COLO829 (cell line): ENCODE measurements at regions not wholly inside any gene's neighbourhood (a gene's known extent, or its start where the extent isn't known, plus 50 kb on each side); places are given as distances from the start of the nearest gene placed in this dataset.
A peak's percentile ranks its signal among the peaks of the same experiment; 100 is the strongest.
"Not testable (repeated sequence)": the region's sequence is repeated elsewhere in the genome, so short reads cannot be mapped to it uniquely, and the experiment has no call there.

Source experiments
- DNase-seq: peaks from one replicate; pipeline ENCODE4 v3.0.0; 2012; ENCODE audit warnings: low spot score

DNA sequence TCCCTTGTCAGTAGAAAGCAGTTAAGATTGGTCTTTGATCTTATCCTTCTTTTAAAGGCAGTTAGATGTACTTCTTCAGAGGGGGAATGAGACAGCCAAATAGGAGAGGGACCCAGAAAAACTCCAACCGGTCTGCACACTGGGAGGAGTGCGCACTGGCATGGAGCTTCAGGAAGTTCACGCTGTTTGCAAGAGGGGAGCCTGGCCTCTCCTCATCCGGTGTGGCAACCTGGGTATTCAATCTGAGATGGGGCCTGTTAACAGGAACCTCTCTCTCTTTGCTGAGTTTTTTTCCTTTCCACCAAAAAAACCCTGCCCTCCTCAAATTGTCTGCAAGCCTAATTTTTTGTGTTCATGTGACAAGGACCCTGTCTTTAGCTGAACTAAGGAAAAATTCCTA lies 162.5 kb upstream of the OLIG3 start:
- DNase-seq, result no peak

DNA sequence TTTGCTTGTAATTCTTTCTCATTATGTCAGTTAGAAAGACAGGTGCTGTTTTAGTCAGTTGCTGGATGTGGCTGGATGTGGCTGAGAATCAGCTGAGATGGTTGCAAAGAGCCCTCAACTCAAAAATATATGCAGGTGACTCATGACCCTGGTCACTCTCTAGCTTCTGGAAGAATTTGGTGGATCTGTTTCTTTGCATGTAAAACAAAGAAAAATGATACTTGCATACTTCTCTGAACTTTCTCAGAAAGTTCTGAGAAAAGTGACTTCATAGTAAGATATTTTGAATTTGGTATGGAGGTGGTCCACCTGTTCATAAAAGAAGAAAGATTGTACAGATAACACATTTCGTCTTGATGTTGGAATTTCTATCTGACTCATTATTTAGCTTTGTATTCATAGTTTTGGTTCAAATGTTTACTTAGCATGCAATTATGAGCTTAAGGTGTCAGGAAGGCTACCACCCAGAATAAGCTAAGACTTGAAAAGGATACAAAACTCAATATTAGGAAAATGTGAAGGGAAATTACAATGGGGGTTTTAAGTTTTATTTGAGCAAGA lies 163.2 kb upstream of the OLIG3 start:
- no peak for DNase-seq

DNA sequence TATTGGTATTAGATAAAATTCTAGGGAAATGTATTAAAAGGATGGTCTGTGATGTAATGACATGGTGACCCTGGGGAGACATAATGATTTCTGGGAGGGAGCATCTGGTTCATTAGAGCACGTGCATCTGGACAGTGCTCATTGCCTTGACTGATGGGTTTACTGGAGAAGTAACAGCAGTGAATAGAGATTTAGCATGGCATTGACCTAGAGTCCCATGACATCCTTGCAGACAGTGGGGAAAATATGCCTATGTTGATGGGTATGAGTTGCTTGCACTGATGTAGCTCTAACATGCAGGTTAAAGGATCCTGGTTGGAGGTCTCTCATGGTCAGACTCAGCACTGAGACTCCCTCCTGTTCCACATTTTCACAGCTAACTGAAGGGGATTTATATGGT lies 164.1 kb upstream of the OLIG3 start:
- no peak for DNase-seq

DNA sequence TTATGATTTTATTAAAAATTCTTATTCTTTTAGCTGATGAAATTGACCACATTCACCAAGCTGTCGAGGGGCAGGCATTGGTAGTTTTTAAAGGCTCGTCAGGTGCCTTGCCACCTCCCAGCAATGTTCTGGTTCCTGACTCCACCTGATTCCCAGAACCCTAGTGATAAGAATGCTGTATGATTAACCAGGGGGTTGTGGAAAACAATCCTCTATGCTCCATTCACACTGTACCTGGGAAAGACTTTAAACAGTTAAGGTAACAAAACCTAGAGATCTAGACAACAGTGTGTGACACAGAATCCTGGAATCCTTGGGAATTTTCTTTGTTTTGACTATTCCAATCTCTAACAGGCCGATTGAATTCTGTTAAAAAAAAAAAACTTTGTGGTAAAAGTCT lies 165.7 kb upstream of the OLIG3 start:
- DNase-seq, result no peak

DNA sequence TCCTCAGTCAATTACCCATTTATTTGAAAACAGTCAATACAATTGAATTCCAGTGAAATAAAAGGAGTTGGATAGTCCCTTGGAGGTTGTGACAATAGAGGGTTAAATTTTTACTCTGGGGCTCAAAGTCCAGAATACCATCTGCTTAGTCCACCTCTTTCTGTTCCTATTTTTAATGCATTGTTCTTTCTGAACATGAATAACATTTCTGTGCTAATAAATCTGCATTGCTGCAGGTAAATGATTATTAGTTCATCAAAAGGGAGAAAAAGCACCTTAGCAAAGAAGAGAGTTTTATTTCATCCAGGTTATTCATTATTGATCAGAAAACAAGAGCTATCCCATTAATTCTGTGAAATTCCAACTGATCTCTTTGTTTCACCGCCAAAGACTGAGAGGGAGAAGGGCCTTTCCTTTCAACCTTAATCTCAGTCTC lies 166.1 kb upstream of the OLIG3 start:
- DNase-seq, result no peak

DNA sequence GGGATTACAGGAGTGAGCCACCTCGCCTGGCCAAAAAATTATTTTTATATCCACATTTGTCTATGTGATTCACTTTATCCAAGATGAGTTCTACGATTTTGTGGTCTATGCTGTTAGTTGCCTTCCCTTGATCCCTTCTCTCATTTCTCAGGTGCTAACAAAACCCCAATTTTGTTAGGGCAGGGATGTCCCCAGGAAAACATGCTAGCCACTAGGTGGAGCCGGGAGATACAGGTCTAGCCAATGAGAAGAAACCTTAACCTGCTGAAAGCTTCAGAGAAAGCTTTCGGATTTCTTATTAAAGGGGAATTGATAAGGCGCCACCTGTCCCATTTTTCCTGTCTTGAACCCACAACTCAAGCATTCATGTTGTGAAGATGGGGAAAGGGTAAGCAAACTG lies 167.4 kb upstream of the OLIG3 start:
- DNase-seq, result no peak

DNA sequence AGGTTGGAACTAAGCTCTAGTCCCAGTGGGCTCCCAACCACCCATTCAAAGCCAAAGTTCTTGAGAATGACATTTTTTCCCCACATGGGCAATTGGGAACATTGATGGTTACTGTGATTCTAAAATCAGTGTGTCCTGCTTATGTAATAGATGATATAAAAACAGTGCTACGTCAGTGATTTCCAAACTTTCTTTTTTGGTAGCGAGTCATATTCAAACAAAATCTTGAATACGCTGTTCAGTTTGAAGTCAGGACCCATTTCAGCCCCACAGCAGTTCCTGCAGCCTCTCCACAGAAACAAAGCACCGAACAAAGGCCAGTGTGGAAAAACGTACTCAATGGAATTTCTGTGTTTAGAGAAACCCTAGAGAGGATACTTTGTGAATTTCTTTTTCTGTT lies 170.0 kb upstream of the OLIG3 start:
- DNase-seq, result no peak

DNA sequence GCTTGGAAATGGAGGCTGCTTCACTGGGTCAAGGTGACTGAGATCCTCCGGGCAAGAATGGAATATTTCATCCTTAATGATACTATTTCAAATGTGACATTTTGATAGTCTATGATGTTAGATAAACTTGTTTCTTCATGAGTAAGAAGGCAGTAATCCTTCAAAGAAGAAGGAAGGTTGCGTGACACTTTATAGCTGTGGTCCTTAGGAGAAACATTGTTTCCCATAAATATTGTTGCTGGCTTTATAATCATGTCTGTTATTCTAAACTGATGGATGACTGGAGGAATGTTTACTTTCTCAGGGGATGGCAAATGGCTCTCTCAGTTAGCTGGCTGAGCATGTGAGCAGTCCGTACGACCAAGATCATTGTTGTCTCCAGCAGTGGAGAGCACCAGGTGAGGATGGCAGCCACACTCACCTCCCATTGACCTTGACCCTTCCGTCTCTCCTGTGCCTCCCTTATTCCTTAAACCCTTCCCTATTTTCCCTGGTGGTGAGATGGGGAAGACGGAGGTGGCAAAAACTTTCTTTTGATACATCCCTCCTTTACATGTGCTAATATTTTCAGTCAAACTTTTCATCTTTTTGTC lies 171.2 kb upstream of the OLIG3 start:
- DNase-seq, result no peak

DNA sequence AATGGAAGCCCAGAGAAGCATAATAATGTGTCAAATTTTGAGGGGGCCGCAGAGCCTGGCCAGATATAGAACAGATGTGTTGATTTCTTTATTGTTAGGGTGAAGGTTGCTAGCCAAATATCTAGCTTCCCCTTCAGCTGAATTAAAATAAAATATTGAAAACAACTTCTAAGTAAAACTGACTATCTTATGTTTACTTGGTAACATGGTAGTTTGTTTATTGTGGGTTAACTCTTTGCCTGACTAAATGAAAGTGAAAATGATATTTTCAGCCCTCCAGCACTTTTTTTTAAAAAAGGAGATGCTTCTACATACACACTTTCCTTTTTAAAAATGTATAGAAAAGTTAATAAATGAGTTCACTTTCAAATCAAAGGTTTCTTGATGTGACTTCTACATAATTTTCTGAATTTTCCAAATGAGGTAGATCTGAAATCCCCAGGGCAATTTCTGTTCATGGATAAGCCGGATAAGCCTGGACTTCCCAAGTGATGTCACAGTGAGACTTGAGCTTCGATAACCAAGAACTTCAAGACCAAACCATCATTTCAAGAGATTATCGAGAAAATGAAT lies 172.1 kb upstream of the OLIG3 start:
- DNase-seq, result no peak

DNA sequence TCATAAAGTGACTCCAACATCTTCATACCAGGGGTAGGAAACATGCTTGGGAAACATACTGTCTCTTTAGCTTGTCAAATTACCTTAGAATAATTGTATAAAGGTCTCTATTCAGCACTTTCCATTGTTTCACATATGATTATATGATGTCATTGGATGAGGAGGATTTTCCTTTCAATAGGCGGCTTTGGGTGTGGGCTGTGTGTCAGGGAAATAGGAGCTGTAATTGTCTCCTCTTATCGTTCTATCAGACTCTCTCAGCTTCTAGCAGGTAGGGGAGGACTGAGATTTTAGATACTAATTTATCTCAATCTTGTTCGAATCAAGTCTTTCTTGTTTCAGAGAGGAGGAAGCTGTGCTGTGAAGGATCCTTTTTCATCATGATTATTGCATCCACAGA lies 179.4 kb upstream of the OLIG3 start:
- no peak for DNase-seq

DNA sequence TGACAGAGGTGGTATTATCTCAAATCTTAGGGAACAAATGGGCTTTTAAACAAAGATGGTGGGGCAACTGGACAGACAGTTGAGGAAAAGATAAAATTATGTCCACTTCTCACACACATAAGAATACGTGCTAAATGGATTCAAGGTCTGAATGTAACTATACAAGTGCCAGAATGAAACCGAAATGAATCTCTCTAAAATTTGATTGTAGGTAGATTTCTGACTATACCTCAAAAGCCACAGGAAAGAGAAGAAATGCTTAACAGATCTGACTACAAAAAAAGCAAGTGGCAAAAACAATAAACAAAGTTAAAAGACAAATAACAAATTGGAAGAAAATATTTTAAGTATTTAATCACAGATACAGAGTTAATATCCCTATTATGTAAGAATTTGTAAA lies 182.7 kb upstream of the OLIG3 start:
- DNase-seq, result no peak

DNA sequence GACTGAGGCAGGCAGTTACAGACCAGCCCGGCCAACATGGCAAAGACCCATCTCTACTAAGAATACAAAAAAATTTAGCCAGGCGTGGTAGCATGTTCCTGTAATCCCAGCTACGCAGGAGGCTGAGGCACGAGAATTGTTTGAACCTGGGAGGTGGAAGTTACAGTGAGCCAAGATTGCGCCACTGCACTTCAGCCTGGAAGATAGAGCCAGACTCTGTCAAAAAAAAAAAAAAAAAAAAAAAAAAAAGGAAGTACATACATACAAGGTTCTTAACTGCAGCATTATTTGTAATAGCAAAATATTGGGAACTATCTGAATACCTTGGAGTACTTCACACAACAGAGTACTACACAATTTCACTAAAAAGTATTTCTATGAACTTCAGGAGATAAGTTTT lies 183.5 kb upstream of the OLIG3 start:
- DNase-seq, result no peak

DNA sequence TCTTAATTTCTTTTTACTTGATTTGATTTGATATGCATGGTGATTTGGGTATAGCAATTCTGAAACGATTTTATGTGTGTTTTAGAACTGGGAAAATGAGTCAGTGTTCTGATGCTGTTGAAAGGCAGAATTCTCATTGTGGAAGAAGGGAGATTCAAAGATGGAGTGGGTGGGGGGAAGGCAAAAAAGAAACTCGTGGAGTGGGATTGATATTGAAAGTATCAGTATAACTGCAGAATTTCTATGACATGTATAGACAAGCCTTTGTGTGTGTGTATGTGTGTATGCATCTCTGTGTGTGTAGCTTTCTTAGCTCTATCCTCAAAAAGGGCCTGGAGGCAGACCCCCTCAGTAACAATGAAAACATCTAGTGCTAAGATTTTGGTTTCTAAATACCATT lies 184.3 kb upstream of the OLIG3 start:
- no peak for DNase-seq

DNA sequence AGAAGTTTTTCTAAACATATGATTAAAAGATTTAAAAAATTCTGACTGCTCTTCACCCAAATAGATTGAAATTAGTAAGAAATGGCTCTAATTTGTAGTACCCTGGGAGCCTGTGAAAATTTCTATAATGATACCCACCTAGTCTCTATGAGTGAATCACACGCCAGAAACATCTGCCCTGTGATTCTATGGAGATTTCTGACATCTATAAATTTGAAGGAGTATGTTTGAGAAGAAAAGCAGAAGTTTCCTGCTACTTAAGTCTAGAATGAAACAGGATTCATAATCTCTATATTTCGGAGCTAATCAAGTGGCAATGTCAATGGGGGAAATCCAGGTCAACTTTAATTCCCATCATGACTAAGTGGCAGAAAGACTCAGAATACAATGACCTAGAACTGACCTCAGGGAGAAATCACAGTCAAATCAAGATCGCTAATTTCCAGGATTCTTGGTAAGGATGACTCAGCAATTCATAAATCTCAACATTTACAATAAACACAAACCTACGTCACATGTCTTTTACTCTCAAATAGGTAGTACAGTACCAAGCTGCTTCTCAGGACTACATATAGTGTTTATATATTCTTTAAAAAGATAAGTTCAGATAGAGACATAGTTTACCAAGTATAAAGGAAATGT lies 186.2 kb upstream of the TNFAIP3 start:
- DNase-seq, result peak; percentile 37

DNA sequence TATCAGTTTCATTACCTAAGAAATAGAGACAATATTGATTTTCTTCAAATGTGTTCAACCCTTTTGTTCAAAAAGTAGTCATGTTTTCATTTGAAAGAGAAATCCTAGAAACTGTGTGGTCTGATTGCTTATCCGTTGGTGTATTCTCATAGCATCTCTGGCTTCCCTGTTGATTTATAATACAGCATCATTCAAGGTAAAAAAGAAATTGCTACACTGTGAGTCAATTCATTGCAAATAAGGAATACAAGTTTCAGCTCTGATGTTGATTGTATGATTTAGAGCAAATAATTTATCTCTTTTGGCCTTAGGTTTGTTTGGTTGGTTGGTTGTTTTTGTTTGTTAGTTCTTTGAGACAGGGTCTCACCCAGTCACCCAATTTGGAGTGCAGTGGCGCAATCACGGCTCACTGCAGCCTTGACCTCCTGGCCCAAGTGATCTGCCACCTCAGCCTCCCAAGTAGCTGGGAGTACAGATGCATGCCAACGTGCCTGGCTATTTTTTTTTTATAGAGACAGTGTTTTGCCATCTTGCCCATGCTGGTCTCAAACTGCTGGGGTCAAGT lies 185.5 kb upstream of the TNFAIP3 start:
- DNase-seq, result no peak

DNA sequence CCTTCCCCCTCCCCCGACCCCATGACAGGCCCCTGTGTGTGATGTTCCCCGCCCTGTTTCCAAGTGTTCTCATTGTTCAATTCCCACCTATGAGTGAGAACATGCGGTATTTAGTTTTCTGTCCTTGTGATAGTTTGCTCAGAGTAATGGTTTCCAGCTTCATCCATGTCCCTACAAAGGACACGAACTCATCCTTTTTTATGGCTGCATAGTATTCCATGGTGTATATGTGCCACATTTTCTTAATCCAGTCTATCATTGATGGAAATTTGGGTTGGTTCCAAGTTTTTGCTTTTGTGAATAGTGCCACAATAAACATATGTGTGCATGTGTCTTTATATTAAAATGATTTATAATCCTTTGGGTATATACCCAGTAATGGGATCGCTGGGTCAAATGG lies 184.4 kb upstream of the TNFAIP3 start:
- not testable (repeated sequence) for DNase-seq

DNA sequence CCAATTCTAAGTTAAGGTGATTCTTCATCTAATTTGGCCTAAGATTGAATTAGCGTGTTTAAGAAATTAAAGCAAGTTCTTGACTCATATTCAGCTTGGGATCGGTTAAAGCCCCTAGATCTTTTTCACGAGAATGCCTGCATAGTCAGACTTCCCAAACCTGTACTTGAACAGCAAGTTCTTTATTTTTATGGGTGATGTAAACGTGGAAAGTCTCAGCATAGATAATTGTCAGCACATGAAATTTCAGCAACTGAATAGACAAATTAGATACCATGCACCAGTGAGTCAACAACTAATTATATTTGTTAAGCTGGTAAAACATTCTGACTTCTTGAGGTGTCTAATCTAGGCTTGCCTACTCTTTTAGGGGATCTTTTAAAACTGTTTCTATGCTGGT lies 183.1 kb upstream of the TNFAIP3 start:
- DNase-seq, result no peak

DNA sequence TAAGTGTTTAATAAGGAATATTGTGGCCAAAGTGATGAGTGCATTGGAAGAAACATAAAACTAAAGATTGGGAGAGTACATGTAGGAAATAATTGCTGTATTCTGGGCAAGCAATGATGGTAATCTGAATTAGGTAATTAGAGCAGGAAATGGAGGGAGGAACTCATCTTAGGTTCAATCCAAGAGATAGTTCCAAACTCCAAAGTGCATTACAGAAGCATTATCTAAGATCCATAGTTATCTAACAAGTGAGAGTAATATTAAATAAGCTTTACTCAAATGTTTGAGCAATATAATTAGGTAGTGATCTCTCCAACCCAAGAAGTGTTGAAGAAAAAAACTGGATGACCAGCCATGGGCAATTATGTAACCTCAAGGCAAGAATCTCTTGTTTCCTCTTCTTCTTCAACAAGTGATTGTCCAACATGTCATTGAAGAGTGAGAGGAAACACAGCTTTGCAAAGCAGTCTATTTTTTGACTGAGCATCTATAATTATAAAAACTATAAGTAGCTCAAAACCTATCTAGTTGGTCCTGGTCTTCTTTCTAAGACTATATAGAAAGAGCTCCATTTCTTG lies 181.2 kb upstream of the TNFAIP3 start:
- no peak for DNase-seq

DNA sequence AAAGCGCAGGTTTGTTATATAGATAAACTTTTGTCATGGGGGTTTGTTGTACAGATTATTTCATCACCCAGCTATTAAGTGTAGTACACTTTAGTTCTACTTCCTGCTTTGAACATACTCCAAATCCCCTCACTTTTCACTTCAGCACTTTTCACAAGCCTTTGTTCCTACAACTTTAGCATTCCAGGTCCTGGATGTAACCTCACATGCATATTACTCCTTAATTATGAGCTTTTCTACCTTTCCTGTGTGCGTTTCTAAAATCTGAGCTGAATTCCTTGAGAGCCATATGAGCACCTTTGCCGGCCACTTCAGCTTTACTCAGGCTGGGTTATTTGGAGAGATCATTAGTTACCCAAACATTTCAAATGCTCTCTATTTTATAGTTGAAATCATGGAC lies 179.2 kb upstream of the TNFAIP3 start:
- no peak for DNase-seq

DNA sequence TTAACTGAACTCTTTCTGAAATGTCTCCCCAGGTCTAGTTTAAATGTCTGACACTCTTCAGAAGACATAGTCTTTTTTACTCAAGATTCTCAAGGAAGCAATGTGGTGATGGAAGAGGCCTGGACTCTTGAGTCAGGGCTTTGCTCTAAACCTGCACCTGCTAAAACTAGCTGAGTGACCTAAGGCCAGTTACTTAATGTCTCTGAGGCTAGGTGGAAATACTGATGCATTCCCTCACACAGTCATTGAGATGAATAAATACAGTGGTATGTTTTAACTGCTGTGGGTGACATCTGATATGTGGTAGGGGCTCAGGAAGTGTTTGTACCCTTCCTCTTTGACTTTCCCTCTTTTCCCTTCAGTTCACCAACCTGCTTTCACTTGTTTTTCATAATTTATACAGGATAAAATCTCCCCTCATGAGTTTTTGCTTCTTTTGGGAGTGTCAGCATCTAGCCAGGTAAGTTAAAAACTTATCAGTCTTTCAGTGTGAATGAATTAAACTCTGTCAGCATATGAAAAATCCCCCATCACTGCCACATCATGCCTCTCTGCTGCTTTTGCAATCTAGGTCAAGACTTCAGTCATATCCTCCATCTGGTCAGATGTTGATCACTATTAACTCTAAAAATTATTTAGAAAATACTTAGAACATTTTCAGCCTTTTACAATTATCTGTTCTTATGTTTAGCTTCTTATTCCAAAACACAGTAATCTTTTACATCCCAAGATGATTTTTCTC lies 178.7 kb upstream of the TNFAIP3 start:
- no peak for DNase-seq

DNA sequence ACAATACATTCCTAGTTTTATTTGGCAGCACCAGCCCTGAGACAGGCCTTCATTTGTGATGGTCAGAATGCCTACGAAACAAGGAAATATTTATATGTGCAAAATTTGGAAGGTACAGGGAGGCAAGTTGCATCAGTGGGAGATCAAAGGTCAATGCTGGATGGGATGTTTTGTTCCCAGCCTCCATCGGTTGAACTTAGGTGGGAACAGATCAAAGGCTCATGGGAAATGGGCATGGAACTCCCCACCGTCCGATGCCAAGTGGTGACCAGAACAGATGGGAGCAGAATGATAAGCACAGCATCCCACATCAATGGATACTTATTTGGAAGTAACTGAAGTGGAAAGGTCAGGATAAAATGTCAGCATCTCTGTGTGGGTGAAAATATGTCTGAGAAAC lies 177.7 kb upstream of the TNFAIP3 start:
- no peak for DNase-seq

DNA sequence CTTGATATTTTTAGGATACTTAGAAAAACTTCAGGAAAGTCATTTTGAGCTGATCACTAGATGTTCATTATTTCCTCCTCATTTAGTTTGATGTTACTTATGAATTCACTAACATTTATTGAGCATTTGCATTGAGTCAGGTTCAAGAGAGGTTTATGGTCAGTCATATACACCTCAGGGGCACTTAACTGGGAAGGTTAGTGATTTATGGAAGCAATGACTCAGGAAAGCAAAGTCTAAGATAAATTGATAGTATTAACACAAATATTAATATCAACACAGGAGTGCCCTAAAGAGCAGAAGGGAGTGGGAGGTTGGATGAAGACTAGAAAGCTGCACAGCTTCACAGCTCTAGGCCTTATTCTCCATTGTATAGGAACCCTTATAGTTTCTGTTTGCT lies 177.0 kb upstream of the TNFAIP3 start:
- DNase-seq, result no peak
